ENCODE measurements at regions not wholly inside any gene's neighbourhood (a gene's known extent, or its start where the extent isn't known, plus 50 kb on each side); places are given as distances from the start of the nearest gene placed in this dataset.

DNA sequence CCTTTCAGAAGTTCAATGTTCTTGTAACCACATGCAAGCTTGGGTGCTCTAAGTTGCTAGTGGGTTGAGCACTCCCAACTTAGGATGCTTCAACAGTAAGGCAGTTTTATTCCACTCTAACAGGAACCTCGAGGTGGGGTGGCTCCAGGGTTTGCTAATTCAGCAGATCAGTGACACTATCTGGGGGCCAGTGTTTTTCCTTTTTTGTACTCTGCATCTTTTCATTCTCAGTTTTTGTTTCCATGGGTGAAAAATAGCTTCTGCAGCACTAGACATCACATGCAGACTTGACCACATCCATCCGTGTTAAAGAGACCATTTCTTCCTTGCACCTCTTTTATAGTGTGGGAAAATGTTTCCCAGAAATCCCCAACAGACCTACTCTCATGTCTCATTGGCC, 497.6 kb downstream of the STIM2 start:
- Histone ChIP-seq H3K36me3 (ENCODE audit: control insufficient read depth, insufficient read depth, low read length) (no peaks in the 10 kb centered on the region), H3K9ac (ENCODE audit: low read length) (no peak overlapping the region), H3K4me3 (ENCODE audit: low read length) (no peak overlapping the region), H3K4me1 (ENCODE audit: control insufficient read depth, insufficient read depth, low read length) (peaks cover 8% of the 10 kb centered on the region), H3K27ac (ENCODE audit: low read depth, low read length) (no peak overlapping the region), H3K27me3 (ENCODE audit: control insufficient read depth, insufficient read depth, low read length) (no peaks in the 10 kb centered on the region)

DNA sequence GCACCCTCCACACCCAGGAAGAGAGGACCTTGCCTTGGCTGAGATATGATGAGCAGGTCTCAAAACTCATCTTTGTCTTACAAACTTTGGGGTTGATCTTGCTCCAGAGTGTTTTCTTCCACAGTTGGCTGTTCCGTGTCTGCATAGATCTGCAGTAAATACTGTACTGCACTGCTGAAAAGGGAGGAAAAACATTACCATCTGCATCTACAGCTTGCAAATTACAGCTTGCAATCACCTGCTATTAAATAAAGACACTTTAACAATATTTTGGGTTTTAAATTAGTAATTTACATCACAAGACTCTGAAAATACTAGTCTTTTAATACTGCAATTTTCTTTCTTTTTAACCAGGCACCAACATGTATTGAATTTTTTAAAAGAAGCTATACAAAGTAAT, 499.5 kb downstream of the STIM2 start:
- H3K36me3 ChIP-seq (ENCODE audit: control insufficient read depth, insufficient read depth, low read length) = no peaks in the 10 kb centered on the region
- no peak overlapping the region for H3K27ac ChIP-seq (ENCODE audit: low read depth, low read length)
- H3K4me3 ChIP-seq (ENCODE audit: low read length) = no peak overlapping the region
- H3K9ac ChIP-seq (ENCODE audit: low read length) = no peak overlapping the region
- H3K27me3 ChIP-seq (ENCODE audit: control insufficient read depth, insufficient read depth, low read length) = no peaks in the 10 kb centered on the region
- H3K4me1 ChIP-seq (ENCODE audit: control insufficient read depth, insufficient read depth, low read length) = peaks cover 8% of the 10 kb centered on the region

DNA sequence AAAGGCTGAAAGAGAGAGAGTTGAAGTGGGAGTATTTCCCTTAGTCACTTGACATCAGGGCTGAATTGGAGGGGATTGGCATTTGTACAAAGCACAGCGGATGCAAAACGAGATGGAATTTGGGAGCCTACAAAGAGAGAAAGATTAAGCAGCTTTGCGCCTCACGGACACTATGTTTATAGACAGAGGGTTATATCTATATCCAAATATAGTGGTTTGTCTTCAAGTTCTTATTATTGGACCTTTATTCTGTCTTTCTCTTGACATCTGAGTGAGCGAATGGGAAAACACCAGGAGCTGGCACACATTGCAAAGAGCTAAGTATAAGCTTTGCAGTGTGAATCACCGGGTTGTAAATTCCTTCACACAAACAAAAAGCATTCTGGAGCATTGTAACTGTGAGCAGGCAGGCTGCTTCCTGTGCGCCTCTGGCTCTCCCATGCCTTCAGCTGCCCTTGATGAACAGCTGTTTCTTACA, 500.2 kb downstream of the STIM2 start:
- Histone ChIP-seq H3K27ac (ENCODE audit: low read depth, low read length) (no peak overlapping the region), H3K36me3 (ENCODE audit: control insufficient read depth, insufficient read depth, low read length) (no peaks in the 10 kb centered on the region), H3K27me3 (ENCODE audit: control insufficient read depth, insufficient read depth, low read length) (no peaks in the 10 kb centered on the region), H3K4me3 (ENCODE audit: low read length) (no peak overlapping the region), H3K4me1 (ENCODE audit: control insufficient read depth, insufficient read depth, low read length) (peaks cover 8% of the 10 kb centered on the region), H3K9ac (ENCODE audit: low read length) (no peak overlapping the region)

DNA sequence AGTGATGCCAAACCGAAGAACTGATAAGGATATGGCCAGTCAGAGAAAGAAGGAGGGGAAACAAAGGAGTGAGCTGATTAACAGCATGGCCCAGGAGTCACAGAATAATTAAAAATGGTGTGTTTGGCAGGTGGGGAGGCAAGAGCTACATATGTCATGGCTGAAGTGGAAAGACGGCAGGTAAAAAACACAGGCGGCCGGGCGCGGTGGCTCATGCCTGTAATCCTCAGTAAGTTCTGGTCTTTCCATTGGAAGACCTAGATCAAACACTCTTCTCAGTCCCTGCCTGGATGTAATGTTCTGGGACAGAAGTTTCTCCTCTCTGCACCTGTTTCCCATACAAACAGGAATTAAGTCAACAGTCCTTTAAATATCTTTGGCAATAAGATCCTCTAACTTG, 503.9 kb downstream of the STIM2 start:
- no peak overlapping the region for H3K4me3 ChIP-seq (ENCODE audit: low read length)
- no peaks in the 10 kb centered on the region for H3K36me3 ChIP-seq (ENCODE audit: control insufficient read depth, insufficient read depth, low read length)
- H3K4me1 ChIP-seq (ENCODE audit: control insufficient read depth, insufficient read depth, low read length) = peaks cover 8% of the 10 kb centered on the region
- no peak overlapping the region for H3K9ac ChIP-seq (ENCODE audit: low read length)
- no peak overlapping the region for H3K27ac ChIP-seq (ENCODE audit: low read depth, low read length)
- H3K27me3 ChIP-seq (ENCODE audit: control insufficient read depth, insufficient read depth, low read length) = no peaks in the 10 kb centered on the region

GRCh38 chr4:27366104-27366823, 505.6 kb downstream of the STIM2 start:
- no peak overlapping the region for H3K9ac ChIP-seq (ENCODE audit: low read length)
- H3K4me1 ChIP-seq (ENCODE audit: control insufficient read depth, insufficient read depth, low read length) = peaks cover 5% of the 10 kb centered on the region
- H3K27me3 ChIP-seq (ENCODE audit: control insufficient read depth, insufficient read depth, low read length) = no peaks in the 10 kb centered on the region
- no peak overlapping the region for H3K4me3 ChIP-seq (ENCODE audit: low read length)
- H3K27ac ChIP-seq (ENCODE audit: low read depth, low read length) = no peak overlapping the region
- no peaks in the 10 kb centered on the region for H3K36me3 ChIP-seq (ENCODE audit: control insufficient read depth, insufficient read depth, low read length)

- no peak overlapping the region for H3K4me3 ChIP-seq (ENCODE audit: low read length)
- H3K9ac ChIP-seq (ENCODE audit: low read length) = no peak overlapping the region
- no peaks in the 10 kb centered on the region for H3K27me3 ChIP-seq (ENCODE audit: control insufficient read depth, insufficient read depth, low read length)
- no peak overlapping the region for H3K27ac ChIP-seq (ENCODE audit: low read depth, low read length)
- no peaks in the 10 kb centered on the region for H3K4me1 ChIP-seq (ENCODE audit: control insufficient read depth, insufficient read depth, low read length)
- H3K36me3 ChIP-seq (ENCODE audit: control insufficient read depth, insufficient read depth, low read length) = no peaks in the 10 kb centered on the region
These were observed 508.1 kb downstream of the STIM2 start for GRCh38 chr4:27368781-27369180.

DNA sequence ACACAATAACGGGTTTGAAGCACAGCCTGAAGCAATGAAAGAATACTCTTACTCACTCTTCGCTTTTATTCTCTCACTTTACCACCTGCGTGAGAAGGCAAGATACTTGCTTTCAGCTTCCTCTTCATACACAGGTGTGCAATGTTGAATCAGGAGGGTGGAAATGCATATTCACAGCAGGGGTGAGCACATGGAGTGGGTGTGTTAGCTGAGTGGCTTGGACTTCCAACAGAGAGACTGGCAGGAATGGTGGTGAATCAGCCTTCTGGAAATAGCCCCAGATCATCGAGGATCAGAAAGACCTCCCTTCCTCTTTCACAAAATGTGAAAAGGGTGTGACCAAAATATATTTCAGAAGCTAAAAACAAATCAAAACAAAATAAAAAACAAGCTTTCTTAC, 521.2 kb downstream of the STIM2 start:
- Histone ChIP-seq H3K27ac (ENCODE audit: low read depth, low read length) (no peak overlapping the region), H3K27me3 (ENCODE audit: control insufficient read depth, insufficient read depth, low read length) (no peaks in the 10 kb centered on the region), H3K9ac (ENCODE audit: low read length) (no peak overlapping the region), H3K4me1 (ENCODE audit: control insufficient read depth, insufficient read depth, low read length) (no peaks in the 10 kb centered on the region), H3K4me3 (ENCODE audit: low read length) (no peak overlapping the region), H3K36me3 (ENCODE audit: control insufficient read depth, insufficient read depth, low read length) (no peaks in the 10 kb centered on the region)

GRCh38 chr4:27387711-27388110, 527.1 kb downstream of the STIM2 start:
- Histone ChIP-seq H3K36me3 (ENCODE audit: control insufficient read depth, insufficient read depth, low read length) (no peaks in the 10 kb centered on the region), H3K4me1 (ENCODE audit: control insufficient read depth, insufficient read depth, low read length) (no peaks in the 10 kb centered on the region), H3K4me3 (ENCODE audit: low read length) (no peak overlapping the region), H3K27me3 (ENCODE audit: control insufficient read depth, insufficient read depth, low read length) (no peaks in the 10 kb centered on the region), H3K9ac (ENCODE audit: low read length) (no peak overlapping the region), H3K27ac (ENCODE audit: low read depth, low read length) (no peak overlapping the region)

DNA sequence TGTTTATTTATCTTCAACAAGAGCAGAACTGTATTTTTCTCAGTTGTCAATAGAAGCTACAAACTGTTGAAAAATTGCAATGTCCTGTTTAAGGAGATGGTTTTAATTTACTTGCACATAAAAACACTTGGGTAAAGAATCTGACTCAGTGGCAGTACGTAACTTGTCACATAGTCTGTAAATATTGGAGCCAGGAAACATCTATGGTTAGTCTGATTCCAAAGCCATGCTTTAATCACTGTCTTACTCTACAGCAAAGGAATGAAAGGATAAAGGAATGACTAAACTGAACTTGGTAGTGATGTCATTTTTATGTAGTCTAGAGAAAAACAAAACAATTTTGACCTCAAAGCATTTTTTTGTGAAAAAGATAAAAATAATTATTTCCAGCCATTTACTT, 537.2 kb downstream of the STIM2 start:
- H3K4me1 ChIP-seq (ENCODE audit: control insufficient read depth, insufficient read depth, low read length) = no peaks in the 10 kb centered on the region
- no peaks in the 10 kb centered on the region for H3K27me3 ChIP-seq (ENCODE audit: control insufficient read depth, insufficient read depth, low read length)
- no peak overlapping the region for H3K27ac ChIP-seq (ENCODE audit: low read depth, low read length)
- H3K9ac ChIP-seq (ENCODE audit: low read length) = no peak overlapping the region
- no peaks in the 10 kb centered on the region for H3K36me3 ChIP-seq (ENCODE audit: control insufficient read depth, insufficient read depth, low read length)
- no peak overlapping the region for H3K4me3 ChIP-seq (ENCODE audit: low read length)

DNA sequence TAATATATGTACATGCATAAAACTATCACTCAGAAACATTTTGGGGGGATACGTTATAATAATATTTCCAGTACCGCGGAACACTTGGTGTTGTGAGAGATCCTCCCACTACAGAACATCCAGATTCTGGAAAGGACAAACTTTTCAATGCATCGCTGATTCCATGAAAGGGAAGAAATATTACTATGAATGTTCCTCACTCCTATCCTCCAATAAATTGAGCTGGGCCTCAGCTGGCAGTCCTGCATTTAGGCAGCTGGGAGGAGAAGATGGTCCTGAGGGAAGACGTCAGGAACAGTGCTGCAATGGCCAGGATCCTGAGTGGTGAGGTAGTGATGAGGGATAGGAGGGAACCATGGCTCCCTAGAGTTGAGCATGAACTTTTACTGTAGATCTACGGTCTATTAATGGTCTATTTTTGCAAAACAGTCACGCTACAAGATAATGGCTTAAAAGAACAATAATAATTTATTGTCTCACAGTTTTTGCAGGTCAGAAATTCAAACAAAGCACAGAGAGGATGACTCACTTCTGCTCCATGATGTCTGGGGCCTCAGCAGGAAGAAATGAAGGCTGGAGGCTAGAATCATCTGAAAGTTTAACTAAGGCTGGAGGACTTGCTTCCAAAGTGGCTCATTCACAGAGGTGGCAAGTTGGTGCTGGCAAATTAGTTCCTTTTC, 538.1 kb downstream of the STIM2 start:
- no peak overlapping the region for H3K9ac ChIP-seq (ENCODE audit: low read length)
- H3K4me3 ChIP-seq (ENCODE audit: low read length) = no peak overlapping the region
- H3K4me1 ChIP-seq (ENCODE audit: control insufficient read depth, insufficient read depth, low read length) = no peaks in the 10 kb centered on the region
- H3K27ac ChIP-seq (ENCODE audit: low read depth, low read length) = no peak overlapping the region
- no peaks in the 10 kb centered on the region for H3K36me3 ChIP-seq (ENCODE audit: control insufficient read depth, insufficient read depth, low read length)
- no peaks in the 10 kb centered on the region for H3K27me3 ChIP-seq (ENCODE audit: control insufficient read depth, insufficient read depth, low read length)

- Histone ChIP-seq H3K27ac (ENCODE audit: low read depth, low read length) (no peak overlapping the region), H3K27me3 (ENCODE audit: control insufficient read depth, insufficient read depth, low read length) (no peaks in the 10 kb centered on the region), H3K4me3 (ENCODE audit: low read length) (no peak overlapping the region), H3K4me1 (ENCODE audit: control insufficient read depth, insufficient read depth, low read length) (no peaks in the 10 kb centered on the region), H3K36me3 (ENCODE audit: control insufficient read depth, insufficient read depth, low read length) (no peaks in the 10 kb centered on the region), H3K9ac (ENCODE audit: low read length) (no peak overlapping the region)
These were observed 547.0 kb downstream of the STIM2 start for GRCh38 chr4:27407616-27408015.

GRCh38 chr4:27412613-27413012, 552.0 kb downstream of the STIM2 start:
- no peaks in the 10 kb centered on the region for H3K36me3 ChIP-seq (ENCODE audit: control insufficient read depth, insufficient read depth, low read length)

More at GRCh38 chr4:27412613-27413012, 552.0 kb downstream of the STIM2 start:
- Histone ChIP-seq H3K27me3 (ENCODE audit: control insufficient read depth, insufficient read depth, low read length) (no peaks in the 10 kb centered on the region), H3K4me1 (ENCODE audit: control insufficient read depth, insufficient read depth, low read length) (no peaks in the 10 kb centered on the region), H3K27ac (ENCODE audit: low read depth, low read length) (no peak overlapping the region), H3K9ac (ENCODE audit: low read length) (no peak overlapping the region), H3K4me3 (ENCODE audit: low read length) (no peak overlapping the region)
